Esophagus muscularis mucosa (tissue), 4 donors: ENCODE measurements at regions not wholly inside any gene's neighbourhood (a gene's known extent, or its start where the extent isn't known, plus 50 kb on each side); places are given as distances from the start of the nearest gene placed in this dataset.

ENCODE experiments used
- EP300 ChIP-seq: sonication (generic); formaldehyde crosslinking; IDR thresholded peaks from one replicate; pipeline ENCODE4 v1.6.1; 2017; ENCODE audit warnings: antibody characterized with exemption
- POLR2A ChIP-seq: fragments of 450-650 bp; IDR thresholded peaks from one replicate; pipeline ENCODE4 v1.6.1; 2017; ENCODE audit warnings: antibody characterized with exemption, moderate library complexity, mild to moderate bottlenecking, low read depth
- POLR2AphosphoS5 ChIP-seq, 2 donors: sonication (generic); formaldehyde crosslinking; IDR thresholded peaks; one replicate each; pipeline ENCODE4 v1.6.1; 2017; ENCODE audit warnings: antibody characterized with exemption in 2 of 2
- TF ChIP-seq, protein P1 (sequence below), 3 experiments: fragments of 200-600 bp in 2 of 3; fragments of 450-650 bp in 1 of 3; sonication (generic) in 2 of 3; IDR thresholded peaks; one replicate each; pipeline ENCODE4 v1.5.1; 2017 to 2019; ENCODE audit warnings: antibody characterized with exemption in 3 of 3, mild to moderate bottlenecking in 2 of 3, moderate library complexity in 1 of 3

DNA sequence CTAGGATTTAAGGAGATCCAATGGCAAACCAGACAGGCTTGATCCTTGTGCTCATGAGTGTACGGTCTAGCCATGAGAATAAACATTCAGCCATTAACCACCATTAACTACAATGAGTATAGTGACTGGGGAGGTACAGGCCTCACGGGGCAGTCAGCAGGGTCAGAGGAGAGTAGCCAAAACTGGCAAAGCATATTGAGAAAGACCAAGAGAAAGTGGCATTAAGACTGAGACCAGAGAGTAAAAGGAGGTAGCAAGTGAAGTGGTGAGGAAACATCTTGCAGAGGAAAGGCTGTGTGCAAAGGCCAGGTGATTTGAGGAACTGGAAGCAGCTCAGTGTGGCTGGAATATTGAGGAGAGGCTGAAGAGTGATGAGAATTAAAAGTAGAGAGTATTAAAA is 407.2 kb upstream of the LMCD1 start:
- TF ChIP-seq POLR2A: no peak
- TF ChIP-seq, protein P1, sequence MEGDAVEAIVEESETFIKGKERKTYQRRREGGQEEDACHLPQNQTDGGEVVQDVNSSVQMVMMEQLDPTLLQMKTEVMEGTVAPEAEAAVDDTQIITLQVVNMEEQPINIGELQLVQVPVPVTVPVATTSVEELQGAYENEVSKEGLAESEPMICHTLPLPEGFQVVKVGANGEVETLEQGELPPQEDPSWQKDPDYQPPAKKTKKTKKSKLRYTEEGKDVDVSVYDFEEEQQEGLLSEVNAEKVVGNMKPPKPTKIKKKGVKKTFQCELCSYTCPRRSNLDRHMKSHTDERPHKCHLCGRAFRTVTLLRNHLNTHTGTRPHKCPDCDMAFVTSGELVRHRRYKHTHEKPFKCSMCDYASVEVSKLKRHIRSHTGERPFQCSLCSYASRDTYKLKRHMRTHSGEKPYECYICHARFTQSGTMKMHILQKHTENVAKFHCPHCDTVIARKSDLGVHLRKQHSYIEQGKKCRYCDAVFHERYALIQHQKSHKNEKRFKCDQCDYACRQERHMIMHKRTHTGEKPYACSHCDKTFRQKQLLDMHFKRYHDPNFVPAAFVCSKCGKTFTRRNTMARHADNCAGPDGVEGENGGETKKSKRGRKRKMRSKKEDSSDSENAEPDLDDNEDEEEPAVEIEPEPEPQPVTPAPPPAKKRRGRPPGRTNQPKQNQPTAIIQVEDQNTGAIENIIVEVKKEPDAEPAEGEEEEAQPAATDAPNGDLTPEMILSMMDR (IDR thresholded peaks at IDR 0.05): no peak
- no peak for TF ChIP-seq EP300
- no peak for TF ChIP-seq POLR2AphosphoS5 (IDR thresholded peaks at IDR 0.05)
